GM18498 (cell line): ENCODE measurements at regions not wholly inside any gene's neighbourhood (a gene's known extent, or its start where the extent isn't known, plus 50 kb on each side); places are given as distances from the start of the nearest gene placed in this dataset.

Source experiments
- ATAC-seq: cut with Tn5 transposase; IDR thresholded peaks from one replicate; pipeline ENCODE4 v1.9.1; 2021; ENCODE audit warnings: mild to moderate bottlenecking, moderate library complexity; ENCODE audit not compliant: unreplicated experiment

- ATAC-seq, result no peak
Observed at GRCh38 chr7:32428546-32428945, 61.6 kb downstream of the LSM5 start.

GRCh38 chr7:32427769-32428291, 62.4 kb downstream of the LSM5 start:
- peak; percentile 68 for ATAC-seq

- ATAC-seq, result no peak
Observed at GRCh38 chr7:32416846-32417245, 73.3 kb downstream of the LSM5 start.

- no peak for ATAC-seq
Observed at GRCh38 chr7:32415936-32416335, 74.2 kb downstream of the LSM5 start.

- ATAC-seq, result no peak
Observed at GRCh38 chr7:32415519-32415918, 74.7 kb downstream of the LSM5 start.

GRCh38 chr7:32412471-32412870, 77.7 kb downstream of the LSM5 start:
- no peak for ATAC-seq

- no peak for ATAC-seq
Observed at GRCh38 chr7:32410545-32410944, 79.6 kb downstream of the LSM5 start.

GRCh38 chr7:32406386-32406785, 83.8 kb downstream of the LSM5 start:
- no peak for ATAC-seq

- no peak for ATAC-seq
Observed at GRCh38 chr7:32403463-32404229, 86.5 kb downstream of the LSM5 start.

GRCh38 chr7:32400676-32401075, 89.5 kb downstream of the LSM5 start:
- no peak for ATAC-seq

GRCh38 chr7:32399311-32399710, 90.9 kb downstream of the LSM5 start:
- ATAC-seq, result no peak

GRCh38 chr7:32395168-32395567, 95.0 kb downstream of the LSM5 start:
- ATAC-seq, result no peak

GRCh38 chr7:32393861-32394260, 96.3 kb downstream of the LSM5 start:
- ATAC-seq, result no peak

- no peak for ATAC-seq
Observed at GRCh38 chr7:32390210-32390609, 100.0 kb downstream of the LSM5 start.

- no peak for ATAC-seq
Observed at GRCh38 chr7:32385316-32385956, 104.7 kb downstream of the LSM5 start.

- no peak for ATAC-seq
Observed at GRCh38 chr7:32381024-32381601, 109.1 kb downstream of the LSM5 start.

GRCh38 chr7:32379510-32380112, 110.6 kb downstream of the LSM5 start:
- no peak for ATAC-seq

GRCh38 chr7:32378988-32379387, 111.2 kb downstream of the LSM5 start:
- no peak for ATAC-seq

- no peak for ATAC-seq
Observed at GRCh38 chr7:32364581-32364980, 125.6 kb downstream of the LSM5 start.

- no peak for ATAC-seq
Observed at GRCh38 chr7:32360127-32360526, 130.1 kb downstream of the LSM5 start.

GRCh38 chr7:32357535-32358277, 132.5 kb downstream of the LSM5 start:
- ATAC-seq, result no peak
